ENCODE measurements at regions not wholly inside any gene's neighbourhood (a gene's known extent, or its start where the extent isn't known, plus 50 kb on each side); places are given as distances from the start of the nearest gene placed in this dataset.
"Not testable (repeated sequence)": the region's sequence is repeated elsewhere in the genome, so short reads cannot be mapped to it uniquely, and the experiment has no call there.

- not testable (repeated sequence) for DNase-seq (ENCODE audit: extremely low read depth in 1 of 11, low read depth in 9 of 11, low spot score in 4 of 11)
Observed at GRCh38 chr9:66278809-66279208, 541.9 kb downstream of the FOXD4L4 start.

Data from renal cortex interstitium (tissue), 11 donors.